ENCODE measurements at regions not wholly inside any gene's neighbourhood (a gene's known extent, or its start where the extent isn't known, plus 50 kb on each side); places are given as distances from the start of the nearest gene placed in this dataset.

DNA sequence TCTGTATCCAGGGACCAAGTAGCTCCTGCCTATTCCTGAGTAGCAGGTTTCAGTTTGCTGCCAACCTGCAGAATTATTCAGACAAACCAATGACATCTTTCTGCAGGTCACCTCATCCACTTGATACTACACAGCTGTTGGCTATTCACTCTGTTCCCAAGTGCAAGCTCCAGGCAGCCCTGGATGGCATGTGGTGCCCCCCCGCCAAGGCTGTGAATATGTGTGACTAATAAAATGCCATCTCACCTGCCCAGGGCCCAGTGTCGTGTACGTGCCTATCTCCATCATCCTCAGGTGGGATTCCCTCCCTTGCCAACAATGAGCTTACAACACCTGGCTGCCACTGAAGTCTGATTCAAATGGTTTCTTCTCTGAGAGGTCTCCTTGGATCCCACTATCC lies 125.8 kb downstream of the RAB11FIP2 start:
- WGBS (ENCODE audit: low lambda C conversion rate): 27% methylated on average over 2 of the region's 3 CpGs
- Histone ChIP-seq H2AFZ (ENCODE audit: low read depth) (no peak overlapping the region), H3K27me3 (ENCODE audit: insufficient read depth) (no peaks in the 10 kb centered on the region), H3K9me3 (no peaks in the 10 kb centered on the region), H3K9ac (no peak overlapping the region), H3K4me2 (no peak overlapping the region), H3K36me3 (replicated peaks in 1 of 2; ENCODE audit: control insufficient read depth in 1 of 2, insufficient read depth in 2 of 2, low read length in 1 of 2) (no peaks in the 10 kb centered on the region), H4K20me1 (ENCODE audit: insufficient read depth) (no peaks in the 10 kb centered on the region), H3K79me2 (ENCODE audit: insufficient read depth) (no peaks in the 10 kb centered on the region), H3K4me3 (ENCODE audit: low read depth in 2 of 2, low read length in 1 of 2) (no peak overlapping the region), H3K9me2 (no peaks in the 10 kb centered on the region), H3F3A (replicated peaks; ENCODE audit: insufficient read depth) (no peaks in the 10 kb centered on the region), H3K4me1 (ENCODE audit: control insufficient read depth in 1 of 2, insufficient read depth in 2 of 2, low read depth in 1 of 2, low read length in 1 of 2) (no peaks in the 10 kb centered on the region), H3K27ac (ENCODE audit: low read depth in 2 of 2, low read length in 1 of 2) (no peak overlapping the region)
- ChIA-PET CTCF (interaction anchor here (1.4 kb wide), 1 partner anchor 13 kb away, joined by 3 read pairs; no protein-coding TSS in a partner anchor), POLR2A (no interaction called here)
- no peak for DNase-seq
- TF ChIP-seq SMC3 (IDR thresholded peaks at IDR 0.05; ENCODE audit: low read depth, low read length): no peak
- TF ChIP-seq CHD2 (IDR thresholded peaks at IDR 0.05; ENCODE audit: low read length, partially characterized antibody): no peak
- TF ChIP-seq, protein P1, sequence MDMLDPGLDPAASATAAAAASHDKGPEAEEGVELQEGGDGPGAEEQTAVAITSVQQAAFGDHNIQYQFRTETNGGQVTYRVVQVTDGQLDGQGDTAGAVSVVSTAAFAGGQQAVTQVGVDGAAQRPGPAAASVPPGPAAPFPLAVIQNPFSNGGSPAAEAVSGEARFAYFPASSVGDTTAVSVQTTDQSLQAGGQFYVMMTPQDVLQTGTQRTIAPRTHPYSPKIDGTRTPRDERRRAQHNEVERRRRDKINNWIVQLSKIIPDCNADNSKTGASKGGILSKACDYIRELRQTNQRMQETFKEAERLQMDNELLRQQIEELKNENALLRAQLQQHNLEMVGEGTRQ (IDR thresholded peaks at IDR 0.05; ENCODE audit: borderline replicate concordance, low read depth, low read length): no peak
- no peak for TF ChIP-seq YY1 (IDR thresholded peaks at IDR 0.05; ENCODE audit: low read depth)
- no peak for TF ChIP-seq RAD21 (IDR thresholded peaks at IDR 0.05; ENCODE audit: low read length)
- no peak for TF ChIP-seq MXI1 (IDR thresholded peaks at IDR 0.05; ENCODE audit: low read depth, low read length)
- TF ChIP-seq, protein P2, sequence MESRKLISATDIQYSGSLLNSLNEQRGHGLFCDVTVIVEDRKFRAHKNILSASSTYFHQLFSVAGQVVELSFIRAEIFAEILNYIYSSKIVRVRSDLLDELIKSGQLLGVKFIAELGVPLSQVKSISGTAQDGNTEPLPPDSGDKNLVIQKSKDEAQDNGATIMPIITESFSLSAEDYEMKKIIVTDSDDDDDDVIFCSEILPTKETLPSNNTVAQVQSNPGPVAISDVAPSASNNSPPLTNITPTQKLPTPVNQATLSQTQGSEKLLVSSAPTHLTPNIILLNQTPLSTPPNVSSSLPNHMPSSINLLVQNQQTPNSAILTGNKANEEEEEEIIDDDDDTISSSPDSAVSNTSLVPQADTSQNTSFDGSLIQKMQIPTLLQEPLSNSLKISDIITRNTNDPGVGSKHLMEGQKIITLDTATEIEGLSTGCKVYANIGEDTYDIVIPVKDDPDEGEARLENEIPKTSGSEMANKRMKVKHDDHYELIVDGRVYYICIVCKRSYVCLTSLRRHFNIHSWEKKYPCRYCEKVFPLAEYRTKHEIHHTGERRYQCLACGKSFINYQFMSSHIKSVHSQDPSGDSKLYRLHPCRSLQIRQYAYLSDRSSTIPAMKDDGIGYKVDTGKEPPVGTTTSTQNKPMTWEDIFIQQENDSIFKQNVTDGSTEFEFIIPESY (IDR thresholded peaks at IDR 0.05; ENCODE audit: borderline replicate concordance, low read depth): no peak
- no peak for TF ChIP-seq FOSL2 (IDR thresholded peaks at IDR 0.05; ENCODE audit: borderline replicate concordance, low read depth)
- TF ChIP-seq, protein P3, sequence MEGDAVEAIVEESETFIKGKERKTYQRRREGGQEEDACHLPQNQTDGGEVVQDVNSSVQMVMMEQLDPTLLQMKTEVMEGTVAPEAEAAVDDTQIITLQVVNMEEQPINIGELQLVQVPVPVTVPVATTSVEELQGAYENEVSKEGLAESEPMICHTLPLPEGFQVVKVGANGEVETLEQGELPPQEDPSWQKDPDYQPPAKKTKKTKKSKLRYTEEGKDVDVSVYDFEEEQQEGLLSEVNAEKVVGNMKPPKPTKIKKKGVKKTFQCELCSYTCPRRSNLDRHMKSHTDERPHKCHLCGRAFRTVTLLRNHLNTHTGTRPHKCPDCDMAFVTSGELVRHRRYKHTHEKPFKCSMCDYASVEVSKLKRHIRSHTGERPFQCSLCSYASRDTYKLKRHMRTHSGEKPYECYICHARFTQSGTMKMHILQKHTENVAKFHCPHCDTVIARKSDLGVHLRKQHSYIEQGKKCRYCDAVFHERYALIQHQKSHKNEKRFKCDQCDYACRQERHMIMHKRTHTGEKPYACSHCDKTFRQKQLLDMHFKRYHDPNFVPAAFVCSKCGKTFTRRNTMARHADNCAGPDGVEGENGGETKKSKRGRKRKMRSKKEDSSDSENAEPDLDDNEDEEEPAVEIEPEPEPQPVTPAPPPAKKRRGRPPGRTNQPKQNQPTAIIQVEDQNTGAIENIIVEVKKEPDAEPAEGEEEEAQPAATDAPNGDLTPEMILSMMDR (IDR thresholded peaks at IDR 0.05): no peak
- no peak for TF ChIP-seq NRF1 (IDR thresholded peaks at IDR 0.05; ENCODE audit: low read depth, low read length)

DNA sequence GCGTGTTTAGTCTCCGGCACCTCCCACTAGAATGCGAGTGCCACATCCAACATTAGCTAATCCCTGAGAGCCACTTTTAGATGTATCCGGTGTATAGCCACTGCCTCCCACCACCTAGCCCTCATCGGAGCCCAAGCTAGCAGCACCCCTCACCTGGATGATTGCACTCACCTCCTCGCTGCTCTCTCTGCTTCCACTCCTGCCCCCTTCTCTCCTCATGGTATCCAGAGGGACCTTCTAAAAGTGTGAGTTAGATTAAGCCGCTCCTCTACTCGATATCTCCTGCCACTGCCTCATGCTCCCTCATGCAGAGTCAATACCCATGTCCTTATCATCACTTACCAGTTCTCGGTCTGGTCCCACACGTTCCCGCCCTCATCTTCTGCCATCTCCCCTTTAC lies 125.3 kb downstream of the RAB11FIP2 start:
- H3K4me1 ChIP-seq (ENCODE audit: control insufficient read depth in 1 of 2, insufficient read depth in 2 of 2, low read depth in 1 of 2, low read length in 1 of 2): no peaks in the 10 kb centered on the region
- no peaks in the 10 kb centered on the region for H4K20me1 ChIP-seq (ENCODE audit: insufficient read depth)
- H3K9me3 ChIP-seq: no peaks in the 10 kb centered on the region
- no peaks in the 10 kb centered on the region for H3K79me2 ChIP-seq (ENCODE audit: insufficient read depth)
- H2AFZ ChIP-seq (ENCODE audit: low read depth): no peak overlapping the region
- no peaks in the 10 kb centered on the region for H3K36me3 ChIP-seq (replicated peaks in 1 of 2; ENCODE audit: control insufficient read depth in 1 of 2, insufficient read depth in 2 of 2, low read length in 1 of 2)
- CTCF ChIA-PET: interaction anchor here (1.4 kb wide), 1 partner anchor 13 kb away, joined by 3 read pairs; no protein-coding TSS in a partner anchor
- H3F3A ChIP-seq (replicated peaks; ENCODE audit: insufficient read depth): no peaks in the 10 kb centered on the region
- H3K27me3 ChIP-seq (ENCODE audit: insufficient read depth): no peaks in the 10 kb centered on the region
- no peak overlapping the region for H3K4me3 ChIP-seq (ENCODE audit: low read depth in 2 of 2, low read length in 1 of 2)
- no peak overlapping the region for H3K27ac ChIP-seq (ENCODE audit: low read depth in 2 of 2, low read length in 1 of 2)
- H3K4me2 ChIP-seq: no peak overlapping the region
- TF ChIP-seq, protein P4, sequence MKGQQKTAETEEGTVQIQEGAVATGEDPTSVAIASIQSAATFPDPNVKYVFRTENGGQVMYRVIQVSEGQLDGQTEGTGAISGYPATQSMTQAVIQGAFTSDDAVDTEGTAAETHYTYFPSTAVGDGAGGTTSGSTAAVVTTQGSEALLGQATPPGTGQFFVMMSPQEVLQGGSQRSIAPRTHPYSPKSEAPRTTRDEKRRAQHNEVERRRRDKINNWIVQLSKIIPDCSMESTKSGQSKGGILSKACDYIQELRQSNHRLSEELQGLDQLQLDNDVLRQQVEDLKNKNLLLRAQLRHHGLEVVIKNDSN (IDR thresholded peaks at IDR 0.05; ENCODE audit: borderline replicate concordance, low read depth): no peak
- TF ChIP-seq SIN3A (IDR thresholded peaks at IDR 0.05; ENCODE audit: borderline replicate concordance, low read depth, low read length): no peak
- TF ChIP-seq MXI1 (IDR thresholded peaks at IDR 0.05; ENCODE audit: low read depth, low read length): no peak
- TF ChIP-seq JUND (IDR thresholded peaks at IDR 0.05): no peak
- no peak for TF ChIP-seq GATA2 (CRISPR knock-in tag; IDR thresholded peaks at IDR 0.05)
- TF ChIP-seq, protein P5, sequence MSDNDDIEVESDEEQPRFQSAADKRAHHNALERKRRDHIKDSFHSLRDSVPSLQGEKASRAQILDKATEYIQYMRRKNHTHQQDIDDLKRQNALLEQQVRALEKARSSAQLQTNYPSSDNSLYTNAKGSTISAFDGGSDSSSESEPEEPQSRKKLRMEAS (IDR thresholded peaks at IDR 0.05; ENCODE audit: low read depth): no peak
- TF ChIP-seq, protein P1 (IDR thresholded peaks at IDR 0.05; ENCODE audit: borderline replicate concordance, low read depth, low read length): no peak
- no peak for TF ChIP-seq TCF12 (IDR thresholded peaks at IDR 0.05)
- TF ChIP-seq NFIC (IDR thresholded peaks at IDR 0.05; ENCODE audit: borderline replicate concordance): no peak
- TF ChIP-seq CHD2 (IDR thresholded peaks at IDR 0.05; ENCODE audit: low read length, partially characterized antibody): no peak
- TF ChIP-seq RXRA (IDR thresholded peaks at IDR 0.05; ENCODE audit: borderline replicate concordance, low read depth): no peak
- no peak overlapping the region for H3K9ac ChIP-seq
- H3K9me2 ChIP-seq: no peaks in the 10 kb centered on the region
- no peak for DNase-seq
- POLR2A ChIA-PET: no interaction called here
- 45% methylated on average over 11 of the region's 11 CpGs for WGBS (ENCODE audit: low lambda C conversion rate)

Measured in SK-N-SH (cell line).